Spleen (tissue), 11 donors: ENCODE measurements at regions not wholly inside any gene's neighbourhood (a gene's known extent, or its start where the extent isn't known, plus 50 kb on each side); places are given as distances from the start of the nearest gene placed in this dataset.

Experiments
- DNase-seq: peaks from one replicate; pipeline ENCODE4 v3.0.0-alpha.2; 2020
- H3K27ac ChIP-seq, 8 donors: fragments of 200-600 bp; sonication (generic) in 7 of 8; 1 replicate in 4 of 8; 2 replicates in 4 of 8; pipeline versions ENCODE4 v1.5.0 to v1.8.0; 2016 to 2021; ENCODE audit warnings: inconsistent platforms in 4 of 8, mild to moderate bottlenecking in 4 of 8, moderate library complexity in 1 of 8
- H3K27me3 ChIP-seq, 7 donors: fragments of 200-600 bp; sonication (generic) in 6 of 7; replicated peaks in 1 of 7; 1 replicate in 4 of 7; 2 replicates in 3 of 7; pipeline versions ENCODE4 v1.5.0 to v1.8.0; 2016 to 2021; ENCODE audit warnings: inconsistent platforms in 3 of 7, mild to moderate bottlenecking in 1 of 7
- H3K36me3 ChIP-seq, 6 donors: fragments of 200-600 bp; sonication (generic) in 5 of 6; 1 replicate in 4 of 6; 2 replicates in 2 of 6; pipeline versions ENCODE4 v1.5.0 to v1.8.0; 2016 to 2021; ENCODE audit warnings: inconsistent platforms in 2 of 6
- H3K4me1 ChIP-seq, 6 donors: fragments of 200-600 bp; sonication (generic) in 5 of 6; 1 replicate in 3 of 6; 2 replicates in 3 of 6; pipeline versions ENCODE4 v1.5.0 to v1.8.0; 2016 to 2021; ENCODE audit warnings: inconsistent platforms in 3 of 6
- H3K4me3 ChIP-seq, 8 donors: fragments of 200-600 bp; sonication (generic) in 7 of 8; 1 replicate in 4 of 8; 2 replicates in 4 of 8; pipeline versions ENCODE4 v1.5.0 to v1.8.0; 2016 to 2021; ENCODE audit warnings: inconsistent platforms in 4 of 8, mild to moderate bottlenecking in 4 of 8, moderate library complexity in 2 of 8
- H3K9me3 ChIP-seq, 8 donors: fragments of 200-600 bp; sonication (generic) in 7 of 8; 1 replicate in 4 of 8; 2 replicates in 4 of 8; pipeline versions ENCODE4 v1.5.0 to v1.8.0; 2016 to 2021; ENCODE audit warnings: inconsistent platforms in 4 of 8
- CTCF ChIP-seq, 11 experiments: fragments of 200-600 bp in 7 of 11; fragments of 450-650 bp in 4 of 11; sonication (generic) in 4 of 11; IDR thresholded peaks in 8 of 11; conservative IDR thresholded peaks in 3 of 11; 1 replicate in 7 of 11; 2 replicates in 4 of 11; pipeline versions ENCODE4 v1.4.0 to v1.8.0; 2016 to 2021; ENCODE audit warnings: antibody characterized with exemption in 11 of 11, inconsistent platforms in 4 of 11, mild to moderate bottlenecking in 1 of 11
- POLR2A ChIP-seq, 3 donors: fragments of 450-650 bp; IDR thresholded peaks; one replicate each; pipeline ENCODE4 v1.5.1; 2017; ENCODE audit warnings: antibody characterized with exemption in 3 of 3, mild to moderate bottlenecking in 1 of 3
- POLR2AphosphoS5 ChIP-seq, 3 donors: sonication (generic); formaldehyde crosslinking; IDR thresholded peaks; one replicate each; pipeline ENCODE4 v1.5.1; 2017; ENCODE audit warnings: antibody characterized with exemption in 3 of 3
- WGBS, 5 donors: extraction: QIAGEN DNeasy Blood & Tissue Kit in 3 of 5; methylation state at CpG; one replicate each; pipeline versions ENCODE4 v1.1.5 to v1.1.7; 2013 to 2018; 5-methylcytosine and 5-hydroxymethylcytosine counted together
- intact Hi-C: fragments of 100-400 bp; cut with DNase I; formaldehyde crosslinking; loops from one replicate; pipeline ENCODE4 v1.15.0; 2023; ENCODE audit warnings: low total_unique reads
- donor health status: healthy with polysubstance abuse.
- donor health status: DM: no; HTN: no; CAD: no; lungs with moderate emphysema.
- donor health status: DM: no; HTN: no; CAD: no.
- donor health status: Bipolar disorder and iron deficiency.
- donor health status: healthy.
- donor health status: DM: no; HTN: no; CAD: no.
- donor health status: DM: yes; HTN: yes; CAD: no.

DNA sequence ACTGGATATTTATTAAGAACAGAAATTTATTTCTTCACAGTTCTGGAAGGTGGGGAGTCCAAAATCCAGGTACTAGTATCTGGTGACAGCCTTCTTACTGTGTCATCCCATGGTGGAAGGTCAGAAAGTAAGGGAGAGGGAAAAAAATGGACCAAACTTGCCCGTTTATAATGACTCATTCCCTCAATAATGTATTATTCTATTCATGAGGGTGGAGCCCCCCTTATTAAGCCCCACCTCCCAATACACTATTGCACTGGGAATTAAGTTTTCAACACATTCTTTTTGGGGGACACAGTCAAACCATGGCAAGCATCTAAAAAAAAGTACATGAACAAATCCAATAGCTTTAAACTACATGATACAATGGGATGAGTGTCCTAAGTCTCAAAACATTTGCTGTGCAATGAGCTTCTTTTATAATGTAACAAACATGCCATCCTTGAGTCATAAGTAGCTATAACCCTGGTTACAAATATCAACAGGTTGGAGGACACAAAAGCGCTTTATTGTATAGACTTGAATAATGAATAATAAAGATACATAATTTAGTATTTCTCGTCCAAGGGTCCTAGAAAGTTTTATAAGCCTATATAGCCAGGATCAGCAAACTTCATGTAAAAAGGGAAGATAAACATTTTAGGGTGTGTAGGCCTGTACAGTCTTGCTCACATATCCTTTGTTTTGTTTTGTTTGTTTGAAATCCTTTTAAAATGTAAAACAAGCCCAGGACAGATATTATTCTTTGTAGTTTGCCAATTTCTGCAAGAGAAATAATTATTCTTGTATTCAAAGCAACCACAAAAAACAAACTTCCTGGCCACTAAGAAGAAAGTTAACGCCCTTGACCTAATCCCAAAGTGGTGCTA is 160.6 kb upstream of the RAP2B start:
- 67 to 84% (median 77%) methylated on average over 4 of the region's 4 CpGs for WGBS, 5 donors
- Histone ChIP-seq H3K27me3 (peaks cover 0 to 4% (median 0%) of the 10 kb centered on the region in 7 donors), H3K9me3 (no peaks in the 10 kb centered on the region), H3K27ac (no peak overlapping the region), H3K4me1 (no peaks in the 10 kb centered on the region), H3K36me3 (no peaks in the 10 kb centered on the region), H3K4me3 (no peak overlapping the region)
- no peak for DNase-seq
- intact Hi-C loops = no loop called here
- TF ChIP-seq POLR2A (IDR thresholded peaks at IDR 0.05) (no peak), POLR2AphosphoS5 (IDR thresholded peaks at IDR 0.05) (no peak), CTCF (IDR thresholded peaks at IDR 0.05 in 8 of 11, conservative IDR thresholded peaks at IDR 0.05 in 3 of 11) (no peak)

DNA sequence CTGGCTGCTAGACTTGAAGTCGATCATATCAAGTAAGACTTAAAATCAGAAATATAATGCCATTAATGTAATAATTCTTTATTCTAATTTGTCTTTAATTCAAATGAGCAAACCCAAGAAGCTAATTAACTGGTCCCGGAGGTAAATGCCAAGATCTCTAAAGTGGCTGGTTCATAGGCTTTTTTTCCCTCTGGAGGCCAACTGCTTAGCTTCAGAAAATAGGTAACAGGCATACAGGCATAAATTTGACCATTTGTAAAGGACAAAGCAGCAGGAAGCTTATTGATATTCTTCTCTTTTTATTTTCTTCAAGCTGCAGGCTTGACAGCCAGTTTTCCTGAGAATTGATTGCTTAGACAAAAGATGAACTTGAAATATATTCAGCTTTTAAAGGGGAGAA is 158.6 kb upstream of the RAP2B start:
- no peak overlapping the region for H3K27ac ChIP-seq
- no peaks in the 10 kb centered on the region for H3K36me3 ChIP-seq
- DNase-seq = no peak
- no peaks in the 10 kb centered on the region for H3K4me1 ChIP-seq
- WGBS, 5 donors = 65 to 94% (median 88%) methylated on average over 2 of the region's 2 CpGs
- H3K9me3 ChIP-seq = no peaks in the 10 kb centered on the region
- intact Hi-C loops = no loop called here
- no peak overlapping the region for H3K4me3 ChIP-seq
- TF ChIP-seq CTCF (IDR thresholded peaks at IDR 0.05 in 8 of 11, conservative IDR thresholded peaks at IDR 0.05 in 3 of 11) = no peak
- no peak for TF ChIP-seq POLR2AphosphoS5 (IDR thresholded peaks at IDR 0.05)
- no peak for TF ChIP-seq POLR2A (IDR thresholded peaks at IDR 0.05)
- peaks cover 0 to 4% (median 0%) of the 10 kb centered on the region in 7 donors for H3K27me3 ChIP-seq

GRCh38 chr3:153003862-153004261 is 158.2 kb upstream of the RAP2B start:
- H3K27ac ChIP-seq = no peak overlapping the region
- H3K4me3 ChIP-seq = no peak overlapping the region
- intact Hi-C loops = no loop called here
- TF ChIP-seq POLR2A (IDR thresholded peaks at IDR 0.05) (no peak), POLR2AphosphoS5 (IDR thresholded peaks at IDR 0.05) (no peak), CTCF (IDR thresholded peaks at IDR 0.05 in 8 of 11, conservative IDR thresholded peaks at IDR 0.05 in 3 of 11) (no peak)
- WGBS, 5 donors = 63 to 91% (median 74%) methylated on average over 1 of the region's 1 CpG
- H3K27me3 ChIP-seq = peaks cover 0 to 4% (median 0%) of the 10 kb centered on the region in 7 donors
- no peaks in the 10 kb centered on the region for H3K36me3 ChIP-seq
- H3K4me1 ChIP-seq = no peaks in the 10 kb centered on the region
- no peak for DNase-seq
- H3K9me3 ChIP-seq = no peaks in the 10 kb centered on the region

DNA sequence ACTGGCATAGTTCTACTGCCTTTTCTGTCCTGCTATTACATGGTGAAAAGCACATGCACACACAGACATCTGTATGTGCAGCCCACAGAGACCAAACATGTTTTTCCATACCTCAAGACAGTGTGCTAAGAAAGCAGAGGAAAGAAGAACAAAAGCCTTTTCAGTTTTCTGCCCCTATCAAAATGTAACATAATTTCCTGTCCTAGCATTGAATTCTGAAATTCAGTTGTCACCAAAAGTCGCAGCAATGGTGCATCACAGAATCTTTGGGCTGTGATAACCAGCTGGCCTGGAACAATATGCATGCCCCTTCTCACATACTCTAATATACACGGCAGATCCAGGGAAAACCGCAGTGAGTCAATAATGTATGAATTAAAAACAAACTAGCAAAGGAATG is 153.8 kb upstream of the RAP2B start:
- WGBS, 5 donors = 80 to 88% (median 85%) methylated on average over 3 of the region's 3 CpGs
- no peaks in the 10 kb centered on the region for H3K4me1 ChIP-seq
- H3K9me3 ChIP-seq = no peaks in the 10 kb centered on the region
- no peak for DNase-seq
- H3K27me3 ChIP-seq = peaks cover 0 to 4% (median 0%) of the 10 kb centered on the region in 7 donors
- TF ChIP-seq POLR2AphosphoS5 (IDR thresholded peaks at IDR 0.05) = no peak
- no peak for TF ChIP-seq POLR2A (IDR thresholded peaks at IDR 0.05)
- H3K27ac ChIP-seq = no peak overlapping the region
- intact Hi-C loops = no loop called here
- no peak overlapping the region for H3K4me3 ChIP-seq
- H3K36me3 ChIP-seq = no peaks in the 10 kb centered on the region
